ENCODE measurements at regions not wholly inside any gene's neighbourhood (a gene's known extent, or its start where the extent isn't known, plus 50 kb on each side); places are given as distances from the start of the nearest gene placed in this dataset.

- TF ChIP-seq, protein P1, sequence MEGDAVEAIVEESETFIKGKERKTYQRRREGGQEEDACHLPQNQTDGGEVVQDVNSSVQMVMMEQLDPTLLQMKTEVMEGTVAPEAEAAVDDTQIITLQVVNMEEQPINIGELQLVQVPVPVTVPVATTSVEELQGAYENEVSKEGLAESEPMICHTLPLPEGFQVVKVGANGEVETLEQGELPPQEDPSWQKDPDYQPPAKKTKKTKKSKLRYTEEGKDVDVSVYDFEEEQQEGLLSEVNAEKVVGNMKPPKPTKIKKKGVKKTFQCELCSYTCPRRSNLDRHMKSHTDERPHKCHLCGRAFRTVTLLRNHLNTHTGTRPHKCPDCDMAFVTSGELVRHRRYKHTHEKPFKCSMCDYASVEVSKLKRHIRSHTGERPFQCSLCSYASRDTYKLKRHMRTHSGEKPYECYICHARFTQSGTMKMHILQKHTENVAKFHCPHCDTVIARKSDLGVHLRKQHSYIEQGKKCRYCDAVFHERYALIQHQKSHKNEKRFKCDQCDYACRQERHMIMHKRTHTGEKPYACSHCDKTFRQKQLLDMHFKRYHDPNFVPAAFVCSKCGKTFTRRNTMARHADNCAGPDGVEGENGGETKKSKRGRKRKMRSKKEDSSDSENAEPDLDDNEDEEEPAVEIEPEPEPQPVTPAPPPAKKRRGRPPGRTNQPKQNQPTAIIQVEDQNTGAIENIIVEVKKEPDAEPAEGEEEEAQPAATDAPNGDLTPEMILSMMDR (conservative IDR thresholded peaks at IDR 0.05; ENCODE audit: low read length), result no peak
- TF ChIP-seq EZH2phosphoT487 (IDR thresholded peaks at IDR 0.05; ENCODE audit: borderline replicate concordance), result no peak
Measured at GRCh38 chr9:118990949-118991348, 378.3 kb downstream of the BRINP1 start.
